SK-N-SH (cell line): ENCODE measurements at regions not wholly inside any gene's neighbourhood (a gene's known extent, or its start where the extent isn't known, plus 50 kb on each side); places are given as distances from the start of the nearest gene placed in this dataset.

Experiments
- CTCF ChIA-PET: fragments of 300-600, 350-600 bp; formaldehyde crosslinking; extraction: SDS; loops from one replicate; lab custom pipeline; 2021; lab: Yijun Ruan, JAX
- POLR2A ChIA-PET: fragments of 350-600 bp; sonication (Branson Sonifier 250); formaldehyde crosslinking; extraction: SDS; loops from one replicate; lab custom pipeline; 2020; ENCODE audit warnings: antibody characterized with exemption, inconsistent platforms; lab: Yijun Ruan, JAX
- DNase-seq: peaks from one replicate; pipeline ENCODE4 v3.0.0; 2012
- H2AFZ ChIP-seq: fragments of 200-600 bp; sonication (generic); 2 replicates; pipeline ENCODE4 v1.8.1; 2016; ENCODE audit warnings: antibody characterized with exemption, mild to moderate bottlenecking, low read depth
- H3F3A ChIP-seq: fragments of 200-600 bp; sonication (generic); replicated peaks from 2 replicates; pipeline ENCODE3; 2016; ENCODE audit warnings: antibody characterized with exemption, mild to moderate bottlenecking; ENCODE audit not compliant: insufficient read depth
- H3K27ac ChIP-seq, 2 experiments: fragments of 200-500 bp in 1 of 2; fragments of 200-600 bp in 1 of 2; sonication (Bioruptor generic) in 1 of 2; sonication (generic), shearing (Covaris generic) in 1 of 2; 2 replicates each; pipeline versions ENCODE4 v1.5.1 to v1.6.1; 2014 to 2016; ENCODE audit warnings: low read depth in 2 of 2, inconsistent platforms in 1 of 2, low read length in 1 of 2, mild to moderate bottlenecking in 1 of 2, mixed read lengths in 1 of 2
- H3K27me3 ChIP-seq: fragments of 200-600 bp; sonication (generic), shearing (Covaris generic); 2 replicates; pipeline ENCODE4 v1.6.1; 2016; ENCODE audit warnings: mixed run types; ENCODE audit not compliant: insufficient read depth
- H3K36me3 ChIP-seq, 2 experiments: fragments of 200-500 bp in 1 of 2; fragments of 200-600 bp in 1 of 2; sonication (Bioruptor generic) in 1 of 2; sonication (generic) in 1 of 2; replicated peaks in 1 of 2; 2 replicates each; pipeline versions ENCODE3 to v1.5.1; 2014 to 2016; ENCODE audit warnings: low read length in 1 of 2, mild to moderate bottlenecking in 1 of 2; ENCODE audit not compliant: insufficient read depth in 2 of 2, control insufficient read depth in 1 of 2
- H3K4me1 ChIP-seq, 2 experiments: fragments of 200-500 bp in 1 of 2; fragments of 200-600 bp in 1 of 2; sonication (Bioruptor generic) in 1 of 2; sonication (generic), shearing (Covaris generic) in 1 of 2; 2 replicates each; pipeline versions ENCODE4 v1.5.1 to v1.6.1; 2014 to 2016; ENCODE audit warnings: low read depth in 1 of 2, low read length in 1 of 2, mixed run types in 1 of 2; ENCODE audit not compliant: insufficient read depth in 2 of 2, control insufficient read depth in 1 of 2
- H3K4me2 ChIP-seq: fragments of 200-600 bp; sonication (generic), shearing (Covaris generic); 2 replicates; pipeline ENCODE4 v1.6.1; 2017; ENCODE audit warnings: mixed run types
- H3K4me3 ChIP-seq, 2 experiments: fragments of 200-500 bp in 1 of 2; fragments of 200-600 bp in 1 of 2; sonication (Bioruptor generic) in 1 of 2; sonication (generic), shearing (Covaris generic) in 1 of 2; 2 replicates each; pipeline versions ENCODE4 v1.5.1 to v1.8.1; 2014 to 2016; ENCODE audit warnings: low read depth in 2 of 2, inconsistent platforms in 1 of 2, low read length in 1 of 2, mild to moderate bottlenecking in 1 of 2, mixed read lengths in 1 of 2, moderate library complexity in 1 of 2
- H3K79me2 ChIP-seq: fragments of 200-600 bp; sonication (generic); 2 replicates; pipeline ENCODE4 v1.8.1; 2017; ENCODE audit warnings: mild to moderate bottlenecking; ENCODE audit not compliant: insufficient read depth
- H3K9ac ChIP-seq: fragments of 200-600 bp; sonication (generic); 2 replicates; pipeline ENCODE4 v1.6.1; 2017; ENCODE audit warnings: mixed run types
- H3K9me2 ChIP-seq: fragments of 200-600 bp; sonication (generic); 2 replicates; pipeline ENCODE4 v1.6.1; 2017; ENCODE audit warnings: mixed run types
- H3K9me3 ChIP-seq: fragments of 200-600 bp; sonication (generic); 2 replicates; pipeline ENCODE4 v1.6.1; 2017; ENCODE audit warnings: mixed run types, mild to moderate bottlenecking, moderate library complexity
- H4K20me1 ChIP-seq: fragments of 200-600 bp; sonication (generic); 2 replicates; pipeline ENCODE4 v1.6.1; 2017; ENCODE audit warnings: mild to moderate bottlenecking, mixed run types; ENCODE audit not compliant: insufficient read depth
- EP300 ChIP-seq, 2 experiments: IDR thresholded peaks; 2 replicates each; pipeline versions ENCODE4 v1.4.0 to v1.6.1; 2012; ENCODE audit warnings: borderline replicate concordance in 1 of 2, low read depth in 1 of 2, low read length in 1 of 2
- EZH2phosphoT487 ChIP-seq: fragments of 200-600 bp; sonication (generic); IDR thresholded peaks from 2 replicates; pipeline ENCODE4 v1.6.1; 2017; ENCODE audit warnings: low read depth, mixed run types, mild to moderate bottlenecking, antibody characterized with exemption, moderate library complexity, borderline replicate concordance
- FOXJ3 ChIP-seq: sonication (generic); formaldehyde crosslinking; IDR thresholded peaks from 2 replicates; pipeline ENCODE4 v1.5.1; 2020; ENCODE audit warnings: mild to moderate bottlenecking, missing genetic modification reagents
- JUND ChIP-seq: IDR thresholded peaks from 2 replicates; pipeline ENCODE4 v1.4.0; 2012
- NFIC ChIP-seq: IDR thresholded peaks from 2 replicates; pipeline ENCODE4 v1.4.0; 2012; ENCODE audit warnings: borderline replicate concordance
- NRF1 ChIP-seq: IDR thresholded peaks from 2 replicates; pipeline ENCODE4 v1.6.1; 2012; ENCODE audit warnings: low read depth, mild to moderate bottlenecking, low read length
- PBX3 ChIP-seq: IDR thresholded peaks from 2 replicates; pipeline ENCODE4; 2012
- REST ChIP-seq: IDR thresholded peaks from 2 replicates; pipeline ENCODE4 v1.6.1; 2012; ENCODE audit warnings: mild to moderate bottlenecking, low read depth, low read length, moderate library complexity
- RFX5 ChIP-seq: IDR thresholded peaks from 2 replicates; pipeline ENCODE4 v1.6.1; 2012; ENCODE audit warnings: mild to moderate bottlenecking, improper control_type of control experiment, low read length
- SIN3A ChIP-seq: IDR thresholded peaks from 2 replicates; pipeline ENCODE4 v1.6.1; 2012; ENCODE audit warnings: low read depth, mild to moderate bottlenecking, low read length, moderate library complexity, borderline replicate concordance
- USF1 ChIP-seq: IDR thresholded peaks from 2 replicates; pipeline ENCODE4 v1.4.0; 2012; ENCODE audit warnings: low read depth, borderline replicate concordance
- YY1 ChIP-seq: IDR thresholded peaks from 2 replicates; pipeline ENCODE4 v1.4.0; 2012; ENCODE audit warnings: low read depth, mild to moderate bottlenecking
- WGBS: methylation state at CpG from one replicate; pipeline ENCODE4 v1.1.6; 2017; ENCODE audit warnings: low lambda C conversion rate; 5-methylcytosine and 5-hydroxymethylcytosine counted together

GRCh38 chr13:53264751-53265385 lies 236.3 kb downstream of the OLFM4 start:
- no peak overlapping the region for H2AFZ ChIP-seq
- H3K36me3 ChIP-seq, result no peaks in the 10 kb centered on the region
- no peaks in the 10 kb centered on the region for H3K79me2 ChIP-seq
- H3K4me3 ChIP-seq, result no peak overlapping the region
- H4K20me1 ChIP-seq, result no peaks in the 10 kb centered on the region
- H3K27me3 ChIP-seq, result no peaks in the 10 kb centered on the region
- no peaks in the 10 kb centered on the region for H3F3A ChIP-seq
- TF ChIP-seq NFIC (no peak), REST (no peak), PBX3 (no peak), NRF1 (no peak), JUND (no peak), USF1 (no peak), RFX5 (no peak), EP300 (IDR thresholded peaks at IDR 0.05; ENCODE audit: borderline replicate concordance in 1 of 2, low read depth in 1 of 2, low read length in 1 of 2) (no peak), EZH2phosphoT487 (no peak), YY1 (no peak)
- no peak overlapping the region for H3K9ac ChIP-seq
- H3K4me1 ChIP-seq, result no peaks in the 10 kb centered on the region
- ChIA-PET CTCF (interaction anchor here (2.1 kb wide), 1 partner anchor 14 kb away, joined by 5 read pairs; no protein-coding TSS in a partner anchor), POLR2A (no interaction called here)
- no peak for DNase-seq
- no peaks in the 10 kb centered on the region for H3K9me2 ChIP-seq
- no peaks in the 10 kb centered on the region for H3K9me3 ChIP-seq
- H3K4me2 ChIP-seq, result no peak overlapping the region
- no peak overlapping the region for H3K27ac ChIP-seq

GRCh38 chr13:53266757-53267156 lies 238.1 kb downstream of the OLFM4 start:
- H2AFZ ChIP-seq, result no peak overlapping the region

More at GRCh38 chr13:53266757-53267156, 238.1 kb downstream of the OLFM4 start:
- no peak for DNase-seq
- Histone ChIP-seq H3K79me2 (no peaks in the 10 kb centered on the region), H4K20me1 (no peaks in the 10 kb centered on the region), H3K36me3 (no peaks in the 10 kb centered on the region), H3K4me2 (no peak overlapping the region), H3K4me1 (no peaks in the 10 kb centered on the region), H3K9me3 (no peaks in the 10 kb centered on the region), H3K27me3 (no peaks in the 10 kb centered on the region), H3F3A (no peaks in the 10 kb centered on the region), H3K9ac (no peak overlapping the region), H3K27ac (no peak overlapping the region), H3K9me2 (no peaks in the 10 kb centered on the region), H3K4me3 (no peak overlapping the region)
- ChIA-PET POLR2A (no interaction called here), CTCF (no interaction called here)
- 28% methylated on average over 4 of the region's 4 CpGs for WGBS
- TF ChIP-seq PBX3 (no peak), SIN3A (no peak), RFX5 (no peak), FOXJ3 (CRISPR knock-in tag) (no peak)
